EH (cell line): ENCODE measurements at regions not wholly inside any gene's neighbourhood (a gene's known extent, or its start where the extent isn't known, plus 50 kb on each side); places are given as distances from the start of the nearest gene placed in this dataset.

Experiments used
- DNase-seq: peaks from one replicate; pipeline ENCODE4 v3.0.0-alpha.2; 2015; ENCODE audit warnings: low read depth

GRCh38 chr2:117074756-117075155, 739.7 kb upstream of the DDX18 start:
- no peak for DNase-seq

DNA sequence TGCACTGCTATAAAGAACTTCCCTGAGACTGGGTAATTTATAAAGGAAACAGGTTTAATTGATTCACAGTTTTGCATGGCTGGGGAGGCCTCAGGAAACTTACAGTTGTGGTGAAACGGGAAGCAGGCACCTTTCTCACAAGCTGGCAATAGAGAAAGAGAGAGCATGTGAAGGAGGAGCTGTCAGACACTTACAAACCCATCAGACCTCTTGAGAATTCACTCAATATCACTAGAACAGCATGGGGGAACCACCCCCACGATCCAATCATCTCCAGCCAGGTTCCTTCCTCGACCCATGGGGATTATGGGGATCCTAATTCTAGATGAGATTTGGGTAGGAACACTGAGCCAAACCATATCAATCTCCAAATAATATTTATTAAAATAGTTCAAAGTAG, 729.2 kb upstream of the DDX18 start:
- DNase-seq = no peak

DNA sequence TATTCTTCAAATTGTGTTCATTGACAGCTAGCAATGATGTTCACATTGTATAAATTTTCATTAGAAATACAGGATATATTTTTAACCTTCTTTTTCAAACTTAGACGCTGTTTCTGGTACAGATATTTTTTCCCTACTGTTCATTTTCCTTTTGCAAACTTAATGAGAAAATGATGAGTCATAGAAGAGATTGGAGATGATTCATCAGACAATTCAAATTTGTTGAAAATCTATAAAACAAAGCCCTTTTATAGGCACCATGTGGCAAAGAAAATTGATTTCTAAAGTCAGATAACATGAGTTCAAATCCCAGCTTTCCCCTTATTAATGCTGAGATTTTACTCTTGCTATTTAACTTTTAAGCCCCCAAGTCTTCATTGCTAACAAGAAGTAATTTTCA, 728.8 kb upstream of the DDX18 start:
- no peak for DNase-seq

GRCh38 chr2:117086174-117086942, 728.1 kb upstream of the DDX18 start:
- DNase-seq = no peak

DNA sequence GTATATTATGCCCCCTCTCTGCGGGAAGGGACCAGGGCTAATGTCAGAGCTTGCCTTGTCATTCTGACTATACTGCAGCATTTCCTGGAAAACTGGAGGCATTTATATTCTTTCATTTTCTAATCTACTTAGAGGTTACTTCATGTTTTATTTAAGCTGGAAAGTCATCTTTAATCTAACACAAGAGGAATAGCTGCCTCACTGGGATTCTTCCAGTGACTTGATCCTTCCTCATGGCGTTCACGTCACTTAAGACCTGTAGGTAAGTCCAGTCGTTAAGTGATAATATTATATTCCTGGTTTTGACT, 727.6 kb upstream of the DDX18 start:
- DNase-seq = no peak

GRCh38 chr2:117087535-117088291, 726.8 kb upstream of the DDX18 start:
- no peak for DNase-seq

DNA sequence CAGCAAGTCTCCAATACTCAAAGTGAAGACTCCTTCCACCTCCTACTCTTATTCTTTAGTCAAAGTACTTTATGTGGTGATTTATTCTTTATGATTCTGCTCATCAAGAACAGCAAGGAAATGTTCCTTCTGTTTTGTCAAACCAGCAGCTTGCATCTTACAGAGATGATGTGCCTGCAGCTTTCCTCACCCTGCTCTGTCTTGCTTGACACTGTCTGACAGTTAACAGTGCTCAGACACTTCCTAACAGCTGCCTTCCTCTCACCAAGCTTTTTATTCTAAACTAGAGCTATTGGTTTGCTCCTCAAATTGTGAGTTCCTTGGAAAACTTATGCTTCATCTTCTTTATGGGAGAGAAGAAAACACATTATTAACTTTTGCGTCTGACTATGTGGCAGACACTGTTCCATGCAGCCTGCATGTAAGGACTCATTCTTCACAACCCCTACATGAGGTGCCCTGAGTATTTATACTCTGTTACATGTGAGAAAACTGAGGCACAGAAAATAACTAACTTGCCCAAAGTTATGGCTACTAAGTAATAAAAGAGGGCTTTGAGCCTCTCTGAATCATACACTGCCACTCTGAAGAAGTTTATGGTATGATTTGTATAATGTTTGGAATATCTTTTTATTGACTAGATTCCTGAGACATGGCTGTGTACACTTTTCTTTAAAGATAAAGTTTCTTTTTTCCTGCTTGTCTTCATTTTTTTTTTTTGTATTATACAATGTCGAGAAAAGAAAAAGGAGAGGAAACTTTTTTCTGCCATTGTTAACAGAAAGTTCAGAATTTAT, 723.3 kb upstream of the DDX18 start:
- DNase-seq = no peak

DNA sequence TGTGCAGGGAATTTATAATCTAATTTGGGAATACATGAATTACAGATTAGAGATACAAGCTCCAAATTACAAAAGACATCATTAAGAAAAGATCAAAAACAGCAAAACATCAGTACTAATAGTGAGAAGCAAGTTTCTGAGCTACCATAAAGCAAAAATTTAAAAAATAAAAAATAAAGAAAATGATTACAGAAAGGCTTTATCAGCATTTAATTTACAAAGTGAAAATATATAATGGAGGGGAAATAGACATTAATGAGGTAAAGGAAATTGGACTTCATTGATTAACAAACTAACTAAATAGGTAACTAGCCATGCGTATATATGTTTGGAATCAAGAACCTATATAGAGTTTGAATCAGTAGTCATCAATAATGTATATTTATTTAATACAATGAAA, 712.9 kb upstream of the DDX18 start:
- DNase-seq = no peak

DNA sequence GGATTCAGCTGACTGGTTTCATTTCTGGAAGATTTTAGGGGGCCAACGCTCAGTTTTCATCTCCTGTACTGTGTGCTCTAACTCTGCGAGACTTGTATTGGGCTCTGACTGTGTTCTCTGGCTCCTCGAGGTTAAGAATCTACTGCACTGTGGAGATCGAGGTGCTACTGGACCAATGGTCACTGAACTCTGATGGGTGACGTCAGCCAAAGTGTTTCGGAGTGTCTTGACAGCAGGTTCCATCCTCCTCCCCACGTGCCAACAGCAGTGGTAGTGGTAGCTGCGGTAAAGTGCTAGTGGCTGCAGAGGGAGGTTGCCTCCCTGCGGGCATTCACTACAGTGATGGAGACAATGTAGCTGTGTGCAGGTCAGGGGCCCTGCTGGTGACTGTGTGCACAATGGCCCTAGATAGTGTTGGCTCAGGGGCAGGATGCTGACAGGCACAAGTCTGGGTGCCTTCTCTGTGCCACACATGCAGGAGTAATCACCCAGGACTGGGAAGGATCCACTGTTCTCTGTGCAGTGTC, 705.7 kb upstream of the DDX18 start:
- no peak for DNase-seq

- DNase-seq = no peak
These were observed 695.5 kb upstream of the DDX18 start for GRCh38 chr2:117118994-117119393.

GRCh38 chr2:117123362-117123761, 691.1 kb upstream of the DDX18 start:
- no peak for DNase-seq

GRCh38 chr2:117126656-117127055, 687.8 kb upstream of the DDX18 start:
- DNase-seq = no peak

DNA sequence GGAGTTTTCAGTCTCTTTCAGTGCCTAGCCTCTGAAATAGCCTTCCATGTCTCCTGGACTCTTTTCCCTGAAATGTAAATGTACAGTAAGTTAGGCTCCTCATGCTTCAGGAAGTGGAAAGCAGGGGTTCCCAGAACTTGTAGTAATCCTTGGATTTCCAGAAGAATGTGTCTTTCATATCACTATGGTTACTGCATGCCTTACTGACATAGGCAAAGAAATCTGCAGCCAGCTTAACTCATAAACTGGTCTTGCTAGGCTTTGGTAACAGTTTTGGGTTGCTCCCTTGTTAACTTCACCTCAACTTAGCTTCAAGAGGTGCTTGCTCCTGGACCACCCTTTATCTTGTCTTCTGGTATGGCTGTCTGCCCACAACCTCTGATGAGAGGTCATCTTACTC, 686.8 kb upstream of the DDX18 start:
- no peak for DNase-seq

- DNase-seq = no peak
These were observed 686.0 kb upstream of the DDX18 start for GRCh38 chr2:117128461-117128860.

GRCh38 chr2:117137371-117137770, 677.1 kb upstream of the DDX18 start:
- no peak for DNase-seq

- DNase-seq = no peak
These were observed 645.3 kb upstream of the DDX18 start for GRCh38 chr2:117169036-117169765.

DNA sequence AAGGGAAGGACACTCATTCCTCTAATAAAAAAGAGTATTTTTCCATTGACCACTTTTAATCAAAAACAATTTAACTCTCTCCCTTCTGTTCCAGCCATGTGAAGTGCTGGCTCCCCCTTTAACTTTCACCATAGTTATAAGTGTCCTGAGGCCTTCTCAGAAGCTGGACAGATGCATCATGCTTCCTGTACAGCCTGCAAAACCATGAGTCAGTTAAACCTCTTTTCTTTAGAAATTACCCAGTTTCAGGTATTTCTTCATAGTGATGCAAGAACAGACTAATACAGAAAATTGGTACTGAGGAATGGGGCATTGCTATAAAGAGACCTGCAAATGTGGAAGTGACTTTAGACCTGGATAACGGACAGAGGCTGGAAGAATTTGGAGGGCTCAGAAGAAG, 643.6 kb upstream of the DDX18 start:
- no peak for DNase-seq

DNA sequence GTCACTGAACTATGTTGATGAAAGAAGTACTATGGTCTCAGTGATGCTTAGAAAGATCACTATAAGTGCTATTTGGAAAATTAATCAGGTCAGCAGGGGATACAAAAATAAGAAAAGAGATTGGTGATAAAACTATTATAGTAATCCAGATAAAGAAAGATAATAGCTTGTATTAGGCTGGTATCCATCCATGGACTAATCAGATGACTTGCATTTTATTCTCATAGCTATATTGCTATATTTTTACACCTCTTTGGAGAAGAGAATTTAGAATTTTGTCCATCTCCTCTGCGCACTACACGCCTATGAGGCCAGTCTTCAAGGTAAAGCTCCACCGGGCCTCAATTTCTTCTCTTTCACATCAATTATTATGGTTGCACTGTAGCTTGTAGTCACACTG, 635.1 kb upstream of the DDX18 start:
- DNase-seq = no peak

GRCh38 chr2:117190856-117191559, 623.5 kb upstream of the DDX18 start:
- no peak for DNase-seq

DNA sequence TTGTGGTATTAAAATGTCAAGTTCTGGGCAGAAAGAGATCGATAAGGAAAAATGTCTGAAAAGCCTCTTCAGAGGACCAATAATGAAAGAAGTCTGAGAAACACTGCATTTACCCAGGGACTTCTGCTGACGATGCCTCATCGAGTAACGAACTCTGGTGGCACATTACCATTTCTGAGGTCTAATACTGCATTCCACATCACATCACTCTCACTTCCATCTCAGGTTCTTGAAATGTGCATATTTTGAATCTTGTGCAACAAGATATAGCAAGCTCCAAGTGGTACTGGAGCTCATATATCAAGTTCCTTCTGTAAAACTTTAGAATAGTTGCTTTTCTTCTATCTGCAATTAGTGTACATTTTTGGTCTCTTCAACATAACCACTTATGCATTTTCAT, 619.1 kb upstream of the DDX18 start:
- no peak for DNase-seq

DNA sequence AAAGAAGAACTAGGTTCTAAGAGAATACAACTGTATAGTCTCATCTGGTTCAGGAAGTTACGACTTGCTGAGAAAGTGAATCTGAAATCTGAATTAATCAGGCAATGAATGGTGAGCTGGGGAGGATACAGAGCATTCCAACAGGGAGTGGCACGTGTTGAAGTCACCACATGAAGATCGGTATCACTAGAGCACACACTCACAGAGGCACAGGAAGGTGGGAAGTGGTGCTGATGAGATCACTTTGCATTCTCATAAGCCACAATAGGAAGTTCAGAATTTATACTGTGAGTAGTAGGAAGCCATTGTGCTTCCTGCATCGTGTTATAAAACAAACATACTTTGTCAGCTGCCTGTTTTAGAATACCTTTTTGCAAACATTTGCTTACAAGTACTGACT, 615.0 kb upstream of the DDX18 start:
- no peak for DNase-seq

GRCh38 chr2:117212562-117212961, 601.9 kb upstream of the DDX18 start:
- no peak for DNase-seq
